AG10803 (cell line): ENCODE measurements at regions not wholly inside any gene's neighbourhood (a gene's known extent, or its start where the extent isn't known, plus 50 kb on each side); places are given as distances from the start of the nearest gene placed in this dataset.

Experiments used
- DNase-seq: peaks from one replicate; pipeline ENCODE4 v3.0.0; 2010; ENCODE audit warnings: low read depth
- H3K4me3 ChIP-seq: 2 replicates; pipeline ENCODE4 v1.5.1; 2011; ENCODE audit warnings: mild to moderate bottlenecking, low read length, control low read depth
- TF ChIP-seq, protein P1 (sequence below): conservative IDR thresholded peaks from 2 replicates; pipeline ENCODE4 v1.5.1; 2011; ENCODE audit warnings: mild to moderate bottlenecking, low read length, control low read depth, inconsistent platforms

GRCh38 chr11:23674866-23675265 is 814.6 kb upstream of the CCDC179 start:
- DNase-seq: no peak
- no peak overlapping the region for H3K4me3 ChIP-seq
- TF ChIP-seq, protein P1, sequence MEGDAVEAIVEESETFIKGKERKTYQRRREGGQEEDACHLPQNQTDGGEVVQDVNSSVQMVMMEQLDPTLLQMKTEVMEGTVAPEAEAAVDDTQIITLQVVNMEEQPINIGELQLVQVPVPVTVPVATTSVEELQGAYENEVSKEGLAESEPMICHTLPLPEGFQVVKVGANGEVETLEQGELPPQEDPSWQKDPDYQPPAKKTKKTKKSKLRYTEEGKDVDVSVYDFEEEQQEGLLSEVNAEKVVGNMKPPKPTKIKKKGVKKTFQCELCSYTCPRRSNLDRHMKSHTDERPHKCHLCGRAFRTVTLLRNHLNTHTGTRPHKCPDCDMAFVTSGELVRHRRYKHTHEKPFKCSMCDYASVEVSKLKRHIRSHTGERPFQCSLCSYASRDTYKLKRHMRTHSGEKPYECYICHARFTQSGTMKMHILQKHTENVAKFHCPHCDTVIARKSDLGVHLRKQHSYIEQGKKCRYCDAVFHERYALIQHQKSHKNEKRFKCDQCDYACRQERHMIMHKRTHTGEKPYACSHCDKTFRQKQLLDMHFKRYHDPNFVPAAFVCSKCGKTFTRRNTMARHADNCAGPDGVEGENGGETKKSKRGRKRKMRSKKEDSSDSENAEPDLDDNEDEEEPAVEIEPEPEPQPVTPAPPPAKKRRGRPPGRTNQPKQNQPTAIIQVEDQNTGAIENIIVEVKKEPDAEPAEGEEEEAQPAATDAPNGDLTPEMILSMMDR: no peak

DNA sequence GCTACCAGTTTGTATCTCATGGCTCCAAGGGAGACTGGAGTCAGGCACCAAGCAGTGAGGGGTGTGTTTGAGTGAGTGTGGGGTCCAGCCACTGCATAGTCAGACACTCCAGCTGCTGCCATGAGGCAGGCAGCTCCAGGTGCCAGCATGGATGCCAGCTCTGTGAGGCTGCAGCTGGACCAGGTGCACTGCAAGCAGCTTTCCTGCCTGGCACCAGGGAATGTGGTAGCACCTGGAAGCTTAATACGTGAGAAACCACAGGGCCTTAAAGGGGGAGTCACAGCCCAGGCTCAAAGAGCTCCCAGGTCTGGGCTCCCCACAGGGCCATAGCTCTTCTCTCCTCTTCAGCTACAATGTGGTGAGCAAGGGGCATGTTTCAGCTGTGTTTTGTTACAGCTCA is 817.8 kb upstream of the LUZP2 start:
- no peak overlapping the region for H3K4me3 ChIP-seq
- no peak for DNase-seq
- TF ChIP-seq, protein P1: no peak

DNA sequence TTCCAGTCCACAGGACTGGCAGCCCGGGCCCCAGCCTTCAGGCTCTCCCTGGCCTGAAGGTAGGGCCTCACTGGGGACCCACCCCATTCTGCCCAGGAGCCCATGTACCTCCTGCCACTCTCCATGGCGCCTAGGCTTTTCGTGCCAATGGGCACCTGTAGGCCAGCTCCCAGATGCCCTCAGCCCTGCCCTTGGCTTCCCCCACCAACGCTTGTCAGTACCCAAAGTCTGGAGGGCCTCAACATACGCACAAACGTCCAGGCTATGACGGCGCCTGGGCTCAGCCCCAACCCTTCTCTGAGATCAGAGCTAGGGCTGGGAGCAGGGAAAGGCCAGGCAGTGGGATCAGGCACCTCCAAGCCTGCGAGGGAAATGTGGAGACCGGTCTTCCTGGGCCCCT is 816.9 kb upstream of the LUZP2 start:
- no peak for DNase-seq
- TF ChIP-seq, protein P1: no peak
- H3K4me3 ChIP-seq: no peak overlapping the region

DNA sequence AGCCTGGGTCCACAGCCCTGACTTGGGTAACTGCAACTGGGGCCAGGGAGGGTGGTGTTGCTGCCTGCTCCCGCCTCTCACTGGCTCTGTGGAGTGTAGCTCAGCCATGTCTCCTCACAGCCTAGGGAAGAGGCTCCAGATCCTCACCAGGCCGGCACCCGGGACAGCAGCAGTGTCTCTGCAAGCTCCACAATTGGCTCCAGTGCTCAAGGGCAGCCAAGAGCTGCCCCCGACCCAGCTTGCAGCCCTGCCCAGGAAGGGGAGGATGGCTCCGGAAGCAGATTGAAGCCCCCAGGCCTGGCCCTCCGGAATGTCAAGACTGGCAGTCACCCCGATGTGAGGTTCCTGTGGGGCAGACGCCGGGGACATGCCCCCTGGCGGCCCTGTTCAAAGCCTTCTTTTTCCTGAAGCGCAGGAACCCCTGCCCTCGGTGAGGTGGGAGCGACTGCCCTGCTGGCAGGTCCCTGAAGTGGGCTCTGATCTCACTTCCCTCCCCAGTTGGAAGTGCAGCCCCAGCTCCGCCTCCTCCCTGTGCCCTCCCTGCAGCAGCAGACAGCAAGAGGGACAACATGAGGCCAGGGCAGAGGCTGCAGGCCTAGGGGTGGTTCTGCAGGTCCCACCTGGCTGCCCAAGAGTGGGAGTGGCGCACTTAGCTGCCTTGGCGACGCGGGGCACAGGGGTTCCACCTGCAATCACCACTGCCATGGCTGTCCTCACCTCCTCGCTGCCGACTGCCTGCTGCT is 816.2 kb upstream of the LUZP2 start:
- no peak for DNase-seq
- no peak overlapping the region for H3K4me3 ChIP-seq
- TF ChIP-seq, protein P1: no peak

GRCh38 chr11:23684701-23685100 is 812.2 kb upstream of the LUZP2 start:
- H3K4me3 ChIP-seq: no peak overlapping the region
- no peak for DNase-seq
- TF ChIP-seq, protein P1: no peak

DNA sequence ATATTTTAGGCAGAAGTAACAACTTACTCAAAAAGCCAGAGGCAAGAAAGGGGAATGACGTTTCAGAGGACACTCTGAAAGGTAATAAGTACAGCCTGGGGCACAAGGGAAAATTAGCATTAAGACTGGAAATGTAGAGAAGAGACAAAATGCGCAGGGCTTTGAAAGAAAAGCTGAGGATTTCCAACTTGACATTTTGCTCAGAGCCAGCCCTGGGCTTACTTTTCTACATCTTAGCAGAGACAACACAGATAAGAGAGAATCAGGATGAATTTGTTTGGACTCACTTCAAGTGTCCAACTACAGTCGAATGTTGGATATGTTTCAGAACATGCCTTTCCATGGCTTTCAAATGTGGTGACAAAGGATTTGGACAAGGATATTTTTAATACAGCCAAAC is 808.9 kb upstream of the LUZP2 start:
- DNase-seq: no peak
- TF ChIP-seq, protein P1: no peak
- no peak overlapping the region for H3K4me3 ChIP-seq

DNA sequence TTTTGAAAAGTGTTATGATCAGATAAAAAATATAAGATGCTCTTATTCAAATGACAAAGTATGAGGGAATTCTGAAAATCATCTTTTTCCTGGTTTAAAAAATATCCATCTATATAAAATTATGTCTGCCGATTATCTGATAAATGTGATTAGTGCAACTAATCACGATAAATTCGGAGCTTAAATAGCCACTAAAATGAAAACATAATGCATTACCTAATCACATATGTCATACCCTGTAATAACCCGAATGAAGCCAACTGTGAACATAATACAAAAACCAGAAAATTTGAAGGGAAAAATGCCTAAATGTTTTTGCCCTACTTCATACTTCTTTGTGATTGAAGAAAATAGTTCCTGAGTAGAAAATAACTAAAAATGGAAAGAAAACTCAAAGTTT is 808.4 kb upstream of the LUZP2 start:
- no peak for DNase-seq
- H3K4me3 ChIP-seq: no peak overlapping the region
- TF ChIP-seq, protein P1: no peak
